Umbilical cord (tissue), 1 donor: ENCODE measurements at regions not wholly inside any gene's neighbourhood (a gene's known extent, or its start where the extent isn't known, plus 50 kb on each side); places are given as distances from the start of the nearest gene placed in this dataset.
"Not testable (repeated sequence)": the region's sequence is repeated elsewhere in the genome, so short reads cannot be mapped to it uniquely, and the experiment has no call there.

Experiments used
- DNase-seq: peaks from one replicate; pipeline ENCODE4 v3.0.0-alpha.2; 2015; ENCODE audit warnings: low spot score

DNA sequence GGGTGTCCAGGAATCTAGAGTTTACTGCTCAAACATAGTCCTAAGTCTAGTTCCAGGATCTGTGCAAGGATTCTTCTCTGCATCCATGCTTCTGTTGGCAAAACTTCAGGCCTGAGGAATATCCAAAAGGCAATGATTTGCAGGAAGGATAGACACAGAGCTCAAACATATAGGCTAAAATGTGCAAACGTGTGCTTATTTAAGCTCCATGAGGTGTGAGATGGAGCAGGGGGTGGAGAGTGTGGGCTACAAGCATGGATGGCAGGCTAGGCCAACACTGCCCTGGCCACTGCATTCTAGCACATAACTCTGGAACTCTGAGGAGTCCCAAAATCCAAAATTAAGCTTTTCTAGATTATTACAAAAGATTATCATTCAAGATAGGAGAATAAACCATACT, 301.1 kb downstream of the PAX3 start:
- DNase-seq, result no peak

GRCh38 chr2:221997100-221997499, 301.7 kb downstream of the PAX3 start:
- peak; percentile 66 for DNase-seq

DNA sequence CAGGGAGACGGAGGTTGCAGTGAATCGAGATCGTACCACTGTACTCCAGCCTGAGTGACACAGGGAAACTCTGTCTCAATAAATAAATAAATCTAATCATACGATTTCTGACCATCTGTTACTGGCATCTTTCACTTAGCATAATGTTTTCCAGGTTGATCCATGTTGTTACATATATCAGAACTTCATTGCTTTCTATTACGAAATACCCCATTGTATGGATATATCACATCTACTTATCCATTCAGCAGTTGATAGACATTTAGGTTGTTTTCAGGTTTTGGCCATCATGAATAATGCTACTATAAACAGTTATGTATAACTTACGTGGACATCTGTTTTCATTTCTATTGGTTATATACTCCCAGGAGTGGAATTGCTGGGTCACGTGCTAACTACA, 303.9 kb downstream of the PAX3 start:
- no peak for DNase-seq

- not testable (repeated sequence) for DNase-seq
Observed at GRCh38 chr2:221984376-221984775, 314.4 kb downstream of the PAX3 start.

DNA sequence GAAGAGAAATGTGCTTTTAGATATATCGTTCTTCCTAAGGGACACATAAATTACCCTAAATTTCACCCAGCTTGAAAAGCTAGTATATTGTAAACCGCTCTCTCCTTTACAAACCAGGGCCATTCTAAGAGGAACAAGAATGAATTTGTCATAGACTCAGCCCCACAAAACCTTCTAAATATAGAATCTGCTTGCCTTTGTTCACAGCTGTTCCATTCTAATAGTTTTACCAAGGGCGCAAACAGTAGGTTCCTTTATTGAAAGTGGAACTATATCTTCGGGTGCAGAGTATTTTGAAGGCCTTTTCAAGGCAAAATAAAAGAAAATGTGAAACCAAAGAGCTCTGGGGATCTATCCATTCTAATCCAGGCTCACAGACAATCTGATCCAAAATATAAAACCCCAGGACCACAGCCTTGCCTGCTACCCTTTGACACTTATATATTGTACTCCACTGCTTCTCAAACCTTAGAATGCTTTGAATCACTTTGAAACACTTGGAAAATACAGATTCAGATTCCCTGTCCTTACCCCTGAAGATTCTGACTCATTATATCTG, 316.8 kb downstream of the PAX3 start:
- no peak for DNase-seq

GRCh38 chr2:221975151-221975550, 323.6 kb downstream of the PAX3 start:
- DNase-seq, result no peak

- DNase-seq, result no peak
Observed at GRCh38 chr2:221973902-221974301, 324.9 kb downstream of the PAX3 start.

GRCh38 chr2:221973502-221973901, 325.3 kb downstream of the PAX3 start:
- no peak for DNase-seq

GRCh38 chr2:221972813-221973478, 325.9 kb downstream of the PAX3 start:
- no peak for DNase-seq

GRCh38 chr2:221970389-221970788, 328.4 kb downstream of the PAX3 start:
- no peak for DNase-seq

- no peak for DNase-seq
Observed at GRCh38 chr2:221969830-221970144, 329.0 kb downstream of the PAX3 start.

DNA sequence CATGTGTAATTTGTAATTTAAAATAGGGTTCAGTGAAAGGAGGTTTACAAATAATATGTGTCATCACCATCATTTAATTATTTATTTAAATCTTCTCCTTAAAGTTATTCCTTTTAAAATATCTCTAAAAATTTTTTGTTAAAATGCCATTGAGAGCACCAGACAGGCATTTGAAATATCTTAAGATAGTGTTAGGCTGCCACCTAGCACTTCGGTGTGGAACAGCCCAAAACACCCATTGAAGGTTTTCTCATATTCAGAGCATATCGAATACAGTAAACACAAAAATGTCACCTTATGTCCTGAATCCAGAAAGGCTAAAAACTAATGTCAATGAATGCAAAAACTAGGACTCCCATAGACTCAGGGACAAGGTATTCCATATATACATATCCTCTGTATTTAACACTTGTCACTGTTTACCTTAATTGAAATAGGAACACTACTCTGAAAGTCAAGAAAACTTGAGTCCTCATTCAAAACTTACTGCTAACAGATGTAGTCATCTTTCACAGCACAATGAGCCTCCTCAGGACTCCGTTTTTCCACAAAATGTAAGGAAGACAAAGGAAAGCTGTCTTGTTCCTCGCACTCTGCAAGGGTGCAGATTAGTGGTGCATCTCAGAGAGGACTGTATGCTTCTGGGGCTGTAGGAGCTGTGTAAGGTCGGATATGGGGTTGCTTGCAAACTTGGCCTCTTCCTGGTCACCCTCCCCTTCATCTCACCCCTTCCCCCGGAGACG, 329.5 kb downstream of the PAX3 start:
- DNase-seq, result peak; percentile 56

DNA sequence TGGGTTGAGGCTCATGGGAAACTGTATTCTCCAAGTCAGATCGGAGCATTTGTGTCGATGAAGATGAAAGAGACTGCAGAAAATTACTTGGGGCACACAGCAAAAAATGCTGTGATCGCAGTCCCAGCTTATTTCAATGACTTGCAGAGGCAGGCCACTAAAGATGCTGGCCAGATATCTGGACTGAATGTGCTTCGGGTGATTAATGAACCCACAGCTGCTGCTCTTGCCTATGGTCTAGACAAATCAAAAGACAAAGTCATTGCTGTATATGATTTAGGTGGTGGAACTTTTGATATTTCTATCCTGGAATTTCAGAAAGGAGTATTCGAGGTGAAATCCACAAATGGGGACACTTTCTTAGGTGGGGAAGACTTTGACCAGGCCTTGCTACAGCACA, 336.6 kb downstream of the PAX3 start:
- no peak for DNase-seq

GRCh38 chr2:221961561-221961960, 337.2 kb downstream of the PAX3 start:
- DNase-seq, result no peak

DNA sequence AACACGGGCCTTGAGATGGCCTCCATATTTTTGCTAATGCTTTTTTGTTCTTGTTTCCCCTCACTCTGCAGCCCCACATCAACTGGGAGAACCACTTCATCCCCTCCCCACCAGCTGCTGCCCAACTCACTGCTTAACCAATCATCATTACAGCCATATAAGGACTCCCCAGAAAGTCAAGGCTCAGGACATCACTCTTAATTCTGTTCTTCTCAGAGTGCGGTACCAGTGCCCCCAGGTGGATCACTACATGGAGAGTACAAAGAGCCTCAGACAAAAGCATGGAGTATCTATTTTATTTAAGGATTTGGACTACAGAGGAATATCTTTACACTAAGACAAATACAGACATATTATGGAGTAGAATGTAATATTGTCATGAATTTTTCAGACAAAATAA, 340.6 kb downstream of the PAX3 start:
- DNase-seq, result no peak

DNA sequence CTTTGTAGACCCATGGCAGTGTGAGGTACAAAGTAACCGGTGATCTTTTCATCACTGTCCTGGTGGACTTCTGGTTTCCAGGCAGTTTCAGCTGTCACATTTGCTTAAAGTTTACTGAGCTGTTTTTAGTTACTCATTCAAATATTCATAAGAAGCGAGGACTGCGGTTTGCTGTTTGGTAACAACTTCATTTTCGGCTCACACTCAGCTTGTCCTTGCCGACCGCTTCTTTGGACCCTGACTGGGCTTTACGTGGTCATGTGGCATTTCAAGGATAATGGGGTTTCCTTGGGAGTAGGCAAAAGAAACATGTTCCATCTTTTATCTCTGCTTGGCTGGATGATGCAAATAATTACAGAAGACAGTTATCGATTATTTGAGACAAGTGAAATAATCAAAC, 350.7 kb downstream of the PAX3 start:
- DNase-seq, result no peak

DNA sequence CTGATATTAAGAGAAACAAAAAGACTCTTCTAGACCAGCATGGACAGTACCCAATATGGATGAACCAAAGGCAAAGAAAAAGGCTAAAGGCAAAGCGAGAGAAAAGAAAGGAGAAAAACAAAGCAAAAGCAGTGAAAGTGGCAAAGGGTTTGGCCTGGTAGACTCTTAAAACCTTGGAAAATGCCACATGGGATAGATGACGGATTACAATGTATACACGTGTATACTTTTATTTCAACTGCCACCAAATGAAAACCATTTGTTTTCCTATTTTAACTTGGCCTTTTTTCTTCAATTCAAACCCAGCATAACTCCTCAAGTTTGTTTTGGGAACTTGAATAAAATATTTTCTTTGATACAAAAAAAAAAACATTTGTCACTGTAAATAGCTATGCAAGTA, 354.3 kb downstream of the PAX3 start:
- DNase-seq, result not testable (repeated sequence)

DNA sequence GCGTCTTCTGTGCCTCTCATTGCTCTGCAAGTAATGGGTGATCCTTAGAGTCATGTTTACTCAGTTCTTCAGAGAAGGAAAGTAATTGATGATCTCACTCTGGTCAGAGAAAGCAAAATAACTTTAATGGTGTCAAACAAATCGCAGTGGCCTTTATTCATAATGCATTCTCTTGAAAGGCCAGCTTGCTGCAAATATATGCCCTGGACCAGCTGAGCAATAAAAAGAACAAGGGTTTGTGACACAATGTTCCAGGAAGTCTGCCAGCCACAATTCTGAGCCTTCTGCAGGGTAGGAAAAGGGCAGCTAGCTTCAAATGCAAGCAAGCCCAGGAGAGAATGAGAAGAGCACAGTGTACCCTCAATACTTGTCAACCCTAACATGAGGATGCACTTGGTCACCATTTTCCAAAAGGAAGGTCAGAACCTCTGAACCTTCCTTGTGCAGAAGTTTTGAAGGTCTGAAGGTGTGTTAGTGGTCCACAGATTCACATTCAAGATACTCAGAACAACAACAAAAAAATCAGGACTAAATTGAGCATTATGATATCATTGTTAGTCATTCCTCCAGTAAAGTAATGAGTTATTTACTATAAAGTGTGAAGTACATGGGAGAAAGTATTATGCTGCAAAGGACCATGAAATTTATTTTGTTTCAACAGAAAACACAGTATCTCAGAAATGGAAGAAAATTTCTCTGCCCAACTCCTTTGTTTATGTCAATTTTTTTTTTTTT, 355.6 kb downstream of the PAX3 start:
- peak; percentile 7 for DNase-seq

GRCh38 chr2:221931251-221931991, 359.3 kb upstream of the EPHA4 start:
- DNase-seq, result no peak

- no peak for DNase-seq
Observed at GRCh38 chr2:221929259-221929658, 357.2 kb upstream of the EPHA4 start.

GRCh38 chr2:221926327-221926726, 354.2 kb upstream of the EPHA4 start:
- no peak for DNase-seq

GRCh38 chr2:221924576-221924975, 352.5 kb upstream of the EPHA4 start:
- DNase-seq, result no peak
